ENCODE measurements at regions not wholly inside any gene's neighbourhood (a gene's known extent, or its start where the extent isn't known, plus 50 kb on each side); places are given as distances from the start of the nearest gene placed in this dataset.
"Not testable (repeated sequence)": the region's sequence is repeated elsewhere in the genome, so short reads cannot be mapped to it uniquely, and the experiment has no call there.

GRCh38 chr7:110418659-110419280, 672.2 kb upstream of the LRRN3 start:
- ATAC-seq: no peak
- intact Hi-C loops (cut with micrococcal nuclease): no loop called here
- POLR2A ChIA-PET: no interaction called here
- Mint-ChIP-seq H3K9me3 (peaks cover 0 to 1% (median 0%) of the 10 kb centered on the region in 11 donors), H3K27me3 (peaks cover 0 to 16% (median 8%) of the 10 kb centered on the region in 5 donors), H3K36me3 (no peaks in the 10 kb centered on the region), H3K4me3 (no peak overlapping the region), H3K27ac (no peak overlapping the region), H3K4me1 (no peaks in the 10 kb centered on the region)
- Histone ChIP-seq H3K36me3 (ENCODE audit: control insufficient read depth in 2 of 3, insufficient read depth in 3 of 3, low read length in 3 of 3) (no peaks in the 10 kb centered on the region), H3K4me1 (ENCODE audit: control insufficient read depth in 2 of 2, insufficient read depth in 2 of 2, low read length in 2 of 2) (no peaks in the 10 kb centered on the region), H3K27me3 (ENCODE audit: control insufficient read depth in 2 of 2, insufficient read depth in 2 of 2, low read length in 2 of 2) (no peaks in the 10 kb centered on the region), H3K27ac (ENCODE audit: low read depth, low read length) (no peak overlapping the region), H3K4me3 (ENCODE audit: low read length) (no peak overlapping the region), H3K9me3 (ENCODE audit: control insufficient read depth in 2 of 3, low read length in 3 of 3) (no peaks in the 10 kb centered on the region)
- CTCF ChIA-PET: interaction anchor here (0.6 kb wide), 1 partner anchor 345 kb away, joined by 3 read pairs; no protein-coding TSS in a partner anchor
- DNase-seq: no peak

DNA sequence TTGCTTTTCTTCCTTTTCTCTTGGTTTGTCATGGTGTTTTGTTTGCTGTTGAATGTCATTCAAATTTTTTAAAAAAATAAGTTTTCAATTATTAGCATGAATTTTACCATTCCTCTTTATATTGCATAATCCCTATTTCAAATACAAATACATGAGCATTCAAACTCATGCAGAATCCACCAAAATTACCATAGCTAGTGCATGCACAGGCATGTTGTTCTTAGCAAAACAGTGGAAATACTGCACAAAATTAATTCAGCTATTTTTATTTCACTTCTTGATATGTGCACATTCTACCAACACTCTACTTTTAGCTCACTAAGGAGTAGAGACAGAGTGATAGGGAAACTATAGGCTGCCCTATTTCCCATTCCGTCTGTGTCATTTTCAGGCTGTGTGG, 670.1 kb upstream of the LRRN3 start:
- Mint-ChIP-seq H3K4me3 (no peak overlapping the region), H3K36me3 (no peaks in the 10 kb centered on the region), H3K4me1 (no peaks in the 10 kb centered on the region), H3K27me3 (peaks cover 0 to 25% (median 4%) of the 10 kb centered on the region in 5 donors), H3K9me3 (peaks cover 0 to 1% (median 0%) of the 10 kb centered on the region in 11 donors), H3K27ac (no peak overlapping the region)
- DNase-seq (no peak), ATAC-seq (no peak)
- intact Hi-C loops (cut with micrococcal nuclease): no loop called here
- H3K36me3 ChIP-seq (ENCODE audit: control insufficient read depth in 2 of 3, insufficient read depth in 3 of 3, low read length in 3 of 3): no peaks in the 10 kb centered on the region
- POLR2A ChIA-PET: no interaction called here
- H3K27me3 ChIP-seq (ENCODE audit: control insufficient read depth in 2 of 2, insufficient read depth in 2 of 2, low read length in 2 of 2): no peaks in the 10 kb centered on the region
- H3K9me3 ChIP-seq (ENCODE audit: control insufficient read depth in 2 of 3, low read length in 3 of 3): no peaks in the 10 kb centered on the region
- no peak overlapping the region for H3K4me3 ChIP-seq (ENCODE audit: low read length)
- no peak overlapping the region for H3K27ac ChIP-seq (ENCODE audit: low read depth, low read length)
- no peaks in the 10 kb centered on the region for H3K4me1 ChIP-seq (ENCODE audit: control insufficient read depth in 2 of 2, insufficient read depth in 2 of 2, low read length in 2 of 2)
- CTCF ChIA-PET: no interaction called here

DNA sequence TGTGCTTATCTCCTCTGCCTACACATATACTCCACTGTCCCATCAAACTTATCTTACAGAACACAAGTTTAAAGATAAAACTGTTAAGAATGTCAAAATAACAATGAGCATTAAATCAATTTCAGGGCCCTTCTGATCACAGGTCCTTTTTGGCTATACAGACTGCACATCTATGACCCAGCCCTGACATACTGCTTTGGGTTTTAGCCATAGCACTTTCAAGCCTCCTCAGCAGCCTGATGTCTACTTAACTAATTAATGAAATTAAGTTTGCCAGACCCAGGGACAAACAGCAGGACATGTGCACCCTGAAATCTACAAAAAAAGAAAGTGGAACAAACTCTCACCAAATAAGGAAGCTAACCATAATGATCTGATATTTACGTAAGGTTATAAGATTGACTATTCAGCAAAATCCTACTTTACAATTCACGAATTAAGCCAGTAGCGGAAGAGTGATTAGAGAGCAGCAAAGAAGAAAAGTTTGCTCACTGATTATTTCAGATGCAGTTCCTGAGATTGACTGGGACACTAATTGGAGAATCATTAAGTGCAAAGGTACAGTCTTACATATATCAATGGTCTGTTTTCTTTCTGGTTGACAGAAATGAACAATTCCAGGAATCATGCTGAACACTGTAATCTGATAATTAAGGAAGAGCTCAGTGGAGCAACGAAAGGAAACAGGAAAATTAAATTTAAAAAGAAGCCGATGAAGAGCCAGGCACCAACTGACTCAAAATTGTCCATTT, 669.3 kb upstream of the LRRN3 start:
- CTCF ChIA-PET: no interaction called here
- intact Hi-C loops (cut with micrococcal nuclease): no loop called here
- no peak for DNase-seq
- Mint-ChIP-seq H3K36me3 (no peaks in the 10 kb centered on the region), H3K4me3 (no peak overlapping the region), H3K27ac (no peak overlapping the region), H3K9me3 (peaks cover 0 to under 1% (median 0%) of the 10 kb centered on the region in 11 donors), H3K4me1 (no peaks in the 10 kb centered on the region), H3K27me3 (peaks cover 0 to 18% (median 2%) of the 10 kb centered on the region in 5 donors)
- Histone ChIP-seq H3K27ac (ENCODE audit: low read depth, low read length) (no peak overlapping the region), H3K36me3 (ENCODE audit: control insufficient read depth in 2 of 3, insufficient read depth in 3 of 3, low read length in 3 of 3) (no peaks in the 10 kb centered on the region), H3K4me1 (ENCODE audit: control insufficient read depth in 2 of 2, insufficient read depth in 2 of 2, low read length in 2 of 2) (no peaks in the 10 kb centered on the region), H3K27me3 (ENCODE audit: control insufficient read depth in 2 of 2, insufficient read depth in 2 of 2, low read length in 2 of 2) (no peaks in the 10 kb centered on the region), H3K9me3 (ENCODE audit: control insufficient read depth in 2 of 3, low read length in 3 of 3) (no peaks in the 10 kb centered on the region), H3K4me3 (ENCODE audit: low read length) (no peak overlapping the region)
- ATAC-seq: no peak
- POLR2A ChIA-PET: no interaction called here

- Histone ChIP-seq H3K36me3 (ENCODE audit: control insufficient read depth in 2 of 3, insufficient read depth in 3 of 3, low read length in 3 of 3) (no peaks in the 10 kb centered on the region), H3K9me3 (ENCODE audit: control insufficient read depth in 2 of 3, low read length in 3 of 3) (no peaks in the 10 kb centered on the region), H3K27ac (ENCODE audit: low read depth, low read length) (no peak overlapping the region), H3K4me1 (ENCODE audit: control insufficient read depth in 2 of 2, insufficient read depth in 2 of 2, low read length in 2 of 2) (no peaks in the 10 kb centered on the region), H3K4me3 (ENCODE audit: low read length) (no peak overlapping the region), H3K27me3 (ENCODE audit: control insufficient read depth in 2 of 2, insufficient read depth in 2 of 2, low read length in 2 of 2) (no peaks in the 10 kb centered on the region)
- ATAC-seq: no peak
- H3K4me1 Mint-ChIP-seq: no peaks in the 10 kb centered on the region
- H3K27ac Mint-ChIP-seq: no peak overlapping the region
- no peak for DNase-seq
- no peaks in the 10 kb centered on the region for H3K36me3 Mint-ChIP-seq
- CTCF ChIA-PET: interaction anchor here (0.6 kb wide), 1 partner anchor 450 kb away, joined by 5 read pairs; no protein-coding TSS in a partner anchor
- no peak overlapping the region for H3K4me3 Mint-ChIP-seq
- no peaks in the 10 kb centered on the region for H3K9me3 Mint-ChIP-seq
- intact Hi-C loops (cut with micrococcal nuclease): no loop called here
- peaks cover 0 to 2% (median 0%) of the 10 kb centered on the region in 5 donors for H3K27me3 Mint-ChIP-seq
- POLR2A ChIA-PET: no interaction called here
These were observed 658.8 kb upstream of the LRRN3 start for GRCh38 chr7:110432061-110432553.

DNA sequence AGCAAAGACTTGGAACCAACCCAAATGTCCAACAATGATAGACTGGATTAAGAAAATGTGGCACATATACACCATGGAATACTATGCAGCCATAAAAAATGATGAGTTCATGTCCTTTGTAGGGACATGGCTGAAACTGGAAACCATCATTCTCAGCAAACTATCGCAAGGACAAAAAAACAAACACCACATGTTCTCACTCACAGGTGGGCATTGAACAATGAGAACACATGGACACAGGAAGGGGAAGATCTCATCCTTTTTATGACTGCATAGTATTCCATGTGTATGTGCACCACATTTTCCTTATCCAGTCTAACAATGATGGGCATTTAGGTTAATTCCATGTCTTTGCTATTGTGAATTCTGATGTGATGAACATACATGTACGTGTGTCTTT, 652.0 kb upstream of the LRRN3 start:
- H3K36me3 Mint-ChIP-seq; H3K27me3 Mint-ChIP-seq; DNase-seq; H3K4me1 Mint-ChIP-seq; H3K27ac Mint-ChIP-seq; ATAC-seq; H3K9me3 ChIP-seq (ENCODE audit: control insufficient read depth in 2 of 3, low read length in 3 of 3); intact Hi-C loops (cut with micrococcal nuclease); H3K4me1 ChIP-seq (ENCODE audit: control insufficient read depth in 2 of 2, insufficient read depth in 2 of 2, low read length in 2 of 2); H3K9me3 Mint-ChIP-seq; POLR2A ChIA-PET; CTCF ChIA-PET; H3K36me3 ChIP-seq (ENCODE audit: control insufficient read depth in 2 of 3, insufficient read depth in 3 of 3, low read length in 3 of 3); H3K4me3 ChIP-seq (ENCODE audit: low read length); H3K27ac ChIP-seq (ENCODE audit: low read depth, low read length); H3K27me3 ChIP-seq (ENCODE audit: control insufficient read depth in 2 of 2, insufficient read depth in 2 of 2, low read length in 2 of 2); H3K4me3 Mint-ChIP-seq: not testable (repeated sequence)

DNA sequence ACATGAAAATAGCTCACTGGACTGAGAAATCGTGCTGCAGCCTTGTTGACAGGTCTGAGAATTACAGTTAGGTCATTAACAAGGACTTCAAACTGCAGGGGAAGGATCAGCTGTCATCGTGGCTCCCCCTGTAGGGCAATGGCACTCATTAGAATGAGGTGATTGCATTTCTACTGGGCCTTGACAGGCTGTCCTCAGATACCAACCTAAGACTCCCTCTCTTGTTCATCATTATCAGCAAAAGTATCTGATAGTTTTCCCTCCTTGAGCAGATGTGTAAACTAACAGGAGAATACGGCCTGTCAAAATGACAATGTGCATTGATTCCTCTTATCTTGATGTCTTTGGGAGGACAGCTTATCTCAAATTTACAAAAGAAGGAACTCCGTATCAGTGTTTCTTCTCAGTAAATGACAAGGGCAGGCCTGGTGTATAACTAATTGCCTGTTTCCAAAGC, 648.5 kb upstream of the LRRN3 start:
- no peaks in the 10 kb centered on the region for H3K36me3 ChIP-seq (ENCODE audit: control insufficient read depth in 2 of 3, insufficient read depth in 3 of 3, low read length in 3 of 3)
- no peaks in the 10 kb centered on the region for H3K27me3 ChIP-seq (ENCODE audit: control insufficient read depth in 2 of 2, insufficient read depth in 2 of 2, low read length in 2 of 2)
- intact Hi-C loops (cut with micrococcal nuclease): loop anchor here in 1 of 2 donors (10.0 kb wide), 1 partner anchor 652 kb away; the partner anchor contains the start of gene LRRN3
- ChIA-PET CTCF (no interaction called here), POLR2A (no interaction called here)
- H3K4me1 Mint-ChIP-seq: no peaks in the 10 kb centered on the region
- no peak overlapping the region for H3K4me3 ChIP-seq (ENCODE audit: low read length)
- no peak overlapping the region for H3K27ac Mint-ChIP-seq
- H3K4me1 ChIP-seq (ENCODE audit: control insufficient read depth in 2 of 2, insufficient read depth in 2 of 2, low read length in 2 of 2): no peaks in the 10 kb centered on the region
- H3K9me3 ChIP-seq (ENCODE audit: control insufficient read depth in 2 of 3, low read length in 3 of 3): no peaks in the 10 kb centered on the region
- peaks cover 0 to 4% (median 0%) of the 10 kb centered on the region in 5 donors for H3K27me3 Mint-ChIP-seq
- no peak for ATAC-seq
- peaks cover 0 to 9% (median 0%) of the 10 kb centered on the region in 11 donors for H3K9me3 Mint-ChIP-seq
- H3K36me3 Mint-ChIP-seq: no peaks in the 10 kb centered on the region
- no peak for DNase-seq
- H3K27ac ChIP-seq (ENCODE audit: low read depth, low read length): no peak overlapping the region
- H3K4me3 Mint-ChIP-seq: no peak overlapping the region

All from naive thymus-derived CD4-positive, alpha-beta T cell (primary cell).